GM12878 (cell line): ENCODE measurements at regions not wholly inside any gene's neighbourhood (a gene's known extent, or its start where the extent isn't known, plus 50 kb on each side); places are given as distances from the start of the nearest gene placed in this dataset.

Source experiments
- ATAC-seq: fragments of 200-7000 bp; cut with Tn5 transposase; 3 replicates; pipeline ENCODE4 v1.9.1; 2020; ENCODE audit warnings: mild to moderate bottlenecking, moderate library complexity
- BruUV-seq: library from RNA; stranded (reverse); fragments of 400-500 nt; replicated peaks from 2 replicates; lab custom pipeline; 2021; lab: Mats Ljungman, UMichigan
- CTCF ChIA-PET: fragments of 300-600 bp; sonication (Branson Sonifier 250); formaldehyde crosslinking; extraction: SDS; loops from one replicate; lab custom pipeline; 2021; ENCODE audit warnings: inconsistent platforms; lab: Yijun Ruan, JAX
- POLR2A ChIA-PET: fragments of 350-600 bp; formaldehyde crosslinking; extraction: SDS; loops from one replicate; lab custom pipeline; 2021; ENCODE audit warnings: inconsistent platforms; lab: Charles Lee
- RAD21 ChIA-PET: fragments of 300-600 bp; sonication (Branson Sonifier 250); formaldehyde crosslinking; loops from one replicate; lab custom pipeline; 2023; ENCODE audit warnings: antibody characterized with exemption; ENCODE audit not compliant: unreplicated experiment; lab: Charles Lee
- SMC1A ChIA-PET: fragments of 300-600 bp; sonication (Branson Sonifier 250); formaldehyde crosslinking; loops from one replicate; lab custom pipeline; 2023; ENCODE audit not compliant: unreplicated experiment, uncharacterized antibody; lab: Charles Lee
- DNase-seq: peaks from one replicate; pipeline ENCODE4 v3.0.0-alpha.2; 2011; ENCODE audit warnings: low read depth, low spot score
- FAIRE-seq: peaks from 3 replicates; lab custom pipeline; 2011; peaks lifted over from hg19 to GRCh38; lab: Jason Lieb, UNC
- H2AFZ ChIP-seq: 2 replicates; pipeline ENCODE4 v1.6.0; 2011; ENCODE audit warnings: low read depth, low read length, control low read depth; ENCODE audit not compliant: control insufficient read depth
- H3K27ac ChIP-seq: 2 replicates; pipeline ENCODE4 v1.5.1; 2011; ENCODE audit warnings: control low read depth; ENCODE audit not compliant: control insufficient read depth, insufficient read depth
- H3K27me3 ChIP-seq, 2 experiments: replicated peaks in 1 of 2; 2 replicates each; pipeline versions ENCODE4 v1.6.0 to v1.6.1; 2011; ENCODE audit warnings: low read length in 1 of 2; ENCODE audit not compliant: control insufficient read depth in 2 of 2, insufficient read depth in 2 of 2
- H3K36me3 ChIP-seq, 2 experiments: 2 replicates each; pipeline ENCODE4 v1.5.1; 2011; ENCODE audit warnings: low read length in 1 of 2; ENCODE audit not compliant: control insufficient read depth in 2 of 2, insufficient read depth in 2 of 2
- H3K4me1 ChIP-seq: 2 replicates; pipeline ENCODE4 v1.6.1; 2011; ENCODE audit warnings: mild to moderate bottlenecking, low read length, moderate library complexity, mixed read lengths; ENCODE audit not compliant: control insufficient read depth, insufficient read depth
- H3K4me2 ChIP-seq: 2 replicates; pipeline ENCODE4 v1.6.0; 2011; ENCODE audit warnings: control low read depth; ENCODE audit not compliant: control insufficient read depth, insufficient read depth
- H3K4me3 ChIP-seq: fragments of 200-600 bp; sonication (generic); 2 replicates; pipeline ENCODE4 v1.5.1; 2016
- H3K79me2 ChIP-seq: 2 replicates; pipeline ENCODE4 v1.6.0; 2011; ENCODE audit warnings: low read length; ENCODE audit not compliant: control insufficient read depth, insufficient read depth
- H3K9ac ChIP-seq: 2 replicates; pipeline ENCODE4 v1.8.0; 2011; ENCODE audit warnings: low read length, control low read depth, mixed read lengths; ENCODE audit not compliant: control insufficient read depth, insufficient read depth
- H3K9me3 ChIP-seq: replicated peaks from 3 replicates; pipeline ENCODE4 v1.5.1; 2011; ENCODE audit warnings: mild to moderate bottlenecking, low read length; ENCODE audit not compliant: control insufficient read depth, insufficient read depth
- H4K20me1 ChIP-seq: 2 replicates; pipeline ENCODE4 v1.6.0; 2011; ENCODE audit not compliant: control insufficient read depth, insufficient read depth
- ATF3 ChIP-seq: IDR thresholded peaks from 2 replicates; pipeline ENCODE4 v1.6.1; 2011; ENCODE audit warnings: low read depth, mild to moderate bottlenecking, low read length, moderate library complexity, borderline replicate concordance; ENCODE audit errors: extremely low read depth
- ATF7 ChIP-seq: fragments of 450-650 bp; IDR thresholded peaks from 2 replicates; pipeline ENCODE4 v1.6.1; 2016; ENCODE audit warnings: low read depth, mild to moderate bottlenecking
- CBFB ChIP-seq: IDR thresholded peaks from 2 replicates; pipeline ENCODE4 v1.6.1; 2016; ENCODE audit warnings: antibody characterized with exemption, low read depth
- EED ChIP-seq: sonication (generic); IDR thresholded peaks from 2 replicates; pipeline ENCODE4 v1.6.1; 2016; ENCODE audit warnings: antibody characterized with exemption, low read depth
- MTA2 ChIP-seq: fragments of 450-650 bp; IDR thresholded peaks from 2 replicates; pipeline ENCODE4 v1.6.1; 2016; ENCODE audit warnings: low read depth, mild to moderate bottlenecking, moderate library complexity
- MYB ChIP-seq: fragments of 150-350 bp; IDR thresholded peaks from 2 replicates; pipeline ENCODE4 v1.6.1; 2014; ENCODE audit warnings: mild to moderate bottlenecking, low read depth, low read length, borderline replicate concordance
- NFXL1 ChIP-seq: fragments of 450-650 bp; IDR thresholded peaks from 2 replicates; pipeline ENCODE4 v1.6.1; 2017; ENCODE audit warnings: antibody characterized with exemption, mild to moderate bottlenecking, borderline replicate concordance
- PAX5 ChIP-seq: IDR thresholded peaks from 2 replicates; pipeline ENCODE4 v1.6.1; 2011; ENCODE audit warnings: low read depth, low read length, borderline replicate concordance
- RAD21 ChIP-seq: IDR thresholded peaks from 2 replicates; pipeline ENCODE4 v1.6.1; 2011; ENCODE audit warnings: mild to moderate bottlenecking, low read depth, low read length, moderate library complexity; ENCODE audit not compliant: insufficient read depth
- SMAD1 ChIP-seq: fragments of 450-650 bp; IDR thresholded peaks from 2 replicates; pipeline ENCODE4 v1.6.1; 2018; ENCODE audit warnings: mild to moderate bottlenecking, low read depth; ENCODE audit not compliant: partially characterized antibody
- STAT1 ChIP-seq: fragments of 450-650 bp; conservative IDR thresholded peaks from 2 replicates; pipeline ENCODE4 v1.6.1; 2014; ENCODE audit warnings: antibody characterized with exemption, mild to moderate bottlenecking
- STAT3 ChIP-seq: IDR thresholded peaks from 2 replicates; pipeline ENCODE4 v1.6.1; 2011; ENCODE audit warnings: low read depth, low read length, improper control_type of control experiment
- ZBED1 ChIP-seq: IDR thresholded peaks from 2 replicates; pipeline ENCODE4 v1.6.1; 2016; ENCODE audit warnings: borderline replicate concordance
- ZBTB11 ChIP-seq: fragments of 450-650 bp; formaldehyde crosslinking; IDR thresholded peaks from 2 replicates; pipeline ENCODE4 v1.5.0; 2022; ENCODE audit warnings: mild to moderate bottlenecking, missing genetic modification characterization
- ZBTB4 ChIP-seq: fragments of 450-650 bp; formaldehyde crosslinking; IDR thresholded peaks from 2 replicates; pipeline ENCODE4 v1.4.0; 2022; ENCODE audit warnings: mild to moderate bottlenecking, moderate library complexity
- WGBS: methylation state at CpG from one replicate; pipeline ENCODE4 v1.1.6; 2016; ENCODE audit warnings: low lambda C conversion rate; ENCODE audit not compliant: insufficient replicate concordance, insufficient coverage; ENCODE audit errors: missing lambda C conversion rate; 5-methylcytosine and 5-hydroxymethylcytosine counted together
- in situ Hi-C: fragments of 300-500 bp; cut with MboI; formaldehyde crosslinking; loops from 9 replicates; pipeline ENCODE4 v1.14.3; 2018; ENCODE audit warnings: mixed read lengths
- intact Hi-C: fragments of 100-400 bp; cut with micrococcal nuclease; formaldehyde crosslinking; loops from one replicate; pipeline ENCODE4 v1.14.2; 2022; ENCODE audit not compliant: unreplicated experiment

- DNase-seq (no peak), ATAC-seq (no peak), FAIRE-seq (no peak)
- 17% methylated on average over 9 of the region's 9 CpGs for WGBS
- no peak overlapping the region for H3K4me3 ChIP-seq
- no peaks in the 10 kb centered on the region for H3K36me3 ChIP-seq
- ChIA-PET POLR2A (no interaction called here), SMC1A (no interaction called here), RAD21 (no interaction called here), CTCF (no interaction called here)
- no peak overlapping the region for H3K4me2 ChIP-seq
- no peak for TF ChIP-seq NFXL1
- TF ChIP-seq STAT3: no peak
- TF ChIP-seq ATF7: no peak
- no peak for TF ChIP-seq EED
- TF ChIP-seq MYB: no peak
- TF ChIP-seq ATF3: no peak
- TF ChIP-seq STAT1: no peak
- no peak for TF ChIP-seq MTA2
- no peak for TF ChIP-seq RAD21
- TF ChIP-seq CBFB: no peak
- TF ChIP-seq PAX5: no peak
- TF ChIP-seq ZBTB11 (CRISPR knock-in tag): no peak
- no peak for TF ChIP-seq SMAD1
- TF ChIP-seq ZBED1: no peak
- no peak for TF ChIP-seq ZBTB4
- H3K27ac ChIP-seq: no peak overlapping the region
- H3K9me3 ChIP-seq: no peaks in the 10 kb centered on the region
- H3K27me3 ChIP-seq: peaks cover 2 to 6% of the 10 kb centered on the region in 2 experiments; a peak in 3 of 4 replicates
- in situ Hi-C loops (no loop called here), intact Hi-C loops (no loop called here)
- BruUV-seq: no TSS peak
- H2AFZ ChIP-seq: no peak overlapping the region
- H3K4me1 ChIP-seq: no peaks in the 10 kb centered on the region
- no peaks in the 10 kb centered on the region for H4K20me1 ChIP-seq
- H3K9ac ChIP-seq: no peak overlapping the region
- no peaks in the 10 kb centered on the region for H3K79me2 ChIP-seq
Observed at GRCh38 chr6:167441715-167442206, 116.9 kb downstream of the TTLL2 start.
